Body of pancreas (tissue), 4 donors: ENCODE measurements at regions not wholly inside any gene's neighbourhood (a gene's known extent, or its start where the extent isn't known, plus 50 kb on each side); places are given as distances from the start of the nearest gene placed in this dataset.

Experiments used
- POLR2A ChIP-seq, 3 donors: fragments of 450-650 bp; IDR thresholded peaks; one replicate each; pipeline ENCODE4 v1.6.1; 2016; ENCODE audit warnings: antibody characterized with exemption in 3 of 3, mild to moderate bottlenecking in 2 of 3
- TF ChIP-seq, protein P1 (sequence below), 7 experiments: fragments of 450-650 bp in 4 of 7; fragments of 200-600 bp in 3 of 7; sonication (generic) in 3 of 7; IDR thresholded peaks; one replicate each; pipeline ENCODE4 v1.5.1; 2016 to 2019; ENCODE audit warnings: antibody characterized with exemption in 7 of 7

DNA sequence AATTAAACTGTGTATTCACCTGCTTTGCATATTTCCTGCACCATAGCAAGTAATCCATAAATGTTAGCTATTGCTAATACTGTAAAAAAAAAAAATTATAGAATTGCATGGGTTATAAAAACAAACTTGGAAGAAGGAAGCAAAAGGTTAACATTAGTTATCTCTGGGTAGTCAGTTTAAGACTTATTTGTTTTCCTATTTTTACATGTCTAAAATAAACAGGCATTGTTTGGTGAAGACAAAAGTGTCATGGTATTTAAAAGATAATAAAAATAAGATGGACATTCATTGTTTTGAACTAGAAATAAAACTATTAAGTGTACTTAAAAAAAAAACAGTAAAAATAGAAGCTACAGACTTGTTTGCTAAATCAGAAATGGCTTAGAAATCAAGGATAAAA is 313.8 kb downstream of the SOX9 start:
- TF ChIP-seq, protein P1, sequence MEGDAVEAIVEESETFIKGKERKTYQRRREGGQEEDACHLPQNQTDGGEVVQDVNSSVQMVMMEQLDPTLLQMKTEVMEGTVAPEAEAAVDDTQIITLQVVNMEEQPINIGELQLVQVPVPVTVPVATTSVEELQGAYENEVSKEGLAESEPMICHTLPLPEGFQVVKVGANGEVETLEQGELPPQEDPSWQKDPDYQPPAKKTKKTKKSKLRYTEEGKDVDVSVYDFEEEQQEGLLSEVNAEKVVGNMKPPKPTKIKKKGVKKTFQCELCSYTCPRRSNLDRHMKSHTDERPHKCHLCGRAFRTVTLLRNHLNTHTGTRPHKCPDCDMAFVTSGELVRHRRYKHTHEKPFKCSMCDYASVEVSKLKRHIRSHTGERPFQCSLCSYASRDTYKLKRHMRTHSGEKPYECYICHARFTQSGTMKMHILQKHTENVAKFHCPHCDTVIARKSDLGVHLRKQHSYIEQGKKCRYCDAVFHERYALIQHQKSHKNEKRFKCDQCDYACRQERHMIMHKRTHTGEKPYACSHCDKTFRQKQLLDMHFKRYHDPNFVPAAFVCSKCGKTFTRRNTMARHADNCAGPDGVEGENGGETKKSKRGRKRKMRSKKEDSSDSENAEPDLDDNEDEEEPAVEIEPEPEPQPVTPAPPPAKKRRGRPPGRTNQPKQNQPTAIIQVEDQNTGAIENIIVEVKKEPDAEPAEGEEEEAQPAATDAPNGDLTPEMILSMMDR (IDR thresholded peaks at IDR 0.05): no peak
- no peak for TF ChIP-seq POLR2A (IDR thresholded peaks at IDR 0.05)
